HEK293T (cell line): ENCODE measurements at regions not wholly inside any gene's neighbourhood (a gene's known extent, or its start where the extent isn't known, plus 50 kb on each side); places are given as distances from the start of the nearest gene placed in this dataset.

Source experiments
- BHLHE40 ChIP-seq: fragments of 450-650 bp; IDR thresholded peaks from 2 replicates; pipeline ENCODE4 v1.6.1; 2016; ENCODE audit warnings: mild to moderate bottlenecking, moderate library complexity, borderline replicate concordance
- CTBP1 ChIP-seq: fragments of 450-650 bp; IDR thresholded peaks from 2 replicates; pipeline ENCODE4 v1.6.1; 2016; ENCODE audit warnings: borderline replicate concordance
- FOXA1 ChIP-seq: fragments of 450-650 bp; IDR thresholded peaks from 2 replicates; pipeline ENCODE4 v1.6.1; 2016; ENCODE audit warnings: mild to moderate bottlenecking
- TF ChIP-seq, protein P1 (sequence below): fragments of 450-650 bp; IDR thresholded peaks from 2 replicates; pipeline ENCODE4 v1.6.1; 2016

DNA sequence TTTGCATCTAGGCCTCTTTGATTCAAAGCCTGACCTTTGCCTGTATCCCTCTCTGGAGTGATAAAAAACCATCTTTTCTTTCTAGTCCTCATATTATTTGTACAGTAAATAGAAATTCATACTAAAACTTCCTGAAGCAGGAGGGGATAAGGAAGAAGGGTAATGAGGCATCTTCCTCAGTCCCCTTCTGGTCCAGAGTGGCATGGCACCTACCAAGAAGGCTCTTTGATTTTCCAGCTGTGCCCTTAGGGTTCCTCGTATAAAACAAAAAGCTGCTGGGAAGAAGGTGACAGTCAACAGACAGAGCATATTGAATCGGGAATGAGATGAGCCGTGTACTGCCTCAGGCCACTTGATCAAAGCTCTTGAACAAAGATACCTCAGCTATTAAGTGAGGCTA, 71.9 kb upstream of the SPDL1 start:
- TF ChIP-seq BHLHE40 (no peak), FOXA1 (no peak), CTBP1 (no peak)
- TF ChIP-seq, protein P1, sequence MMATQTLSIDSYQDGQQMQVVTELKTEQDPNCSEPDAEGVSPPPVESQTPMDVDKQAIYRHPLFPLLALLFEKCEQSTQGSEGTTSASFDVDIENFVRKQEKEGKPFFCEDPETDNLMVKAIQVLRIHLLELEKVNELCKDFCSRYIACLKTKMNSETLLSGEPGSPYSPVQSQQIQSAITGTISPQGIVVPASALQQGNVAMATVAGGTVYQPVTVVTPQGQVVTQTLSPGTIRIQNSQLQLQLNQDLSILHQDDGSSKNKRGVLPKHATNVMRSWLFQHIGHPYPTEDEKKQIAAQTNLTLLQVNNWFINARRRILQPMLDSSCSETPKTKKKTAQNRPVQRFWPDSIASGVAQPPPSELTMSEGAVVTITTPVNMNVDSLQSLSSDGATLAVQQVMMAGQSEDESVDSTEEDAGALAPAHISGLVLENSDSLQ, result no peak
